Peyer's patch (tissue), 4 donors: ENCODE measurements at regions not wholly inside any gene's neighbourhood (a gene's known extent, or its start where the extent isn't known, plus 50 kb on each side); places are given as distances from the start of the nearest gene placed in this dataset.
"Not testable (repeated sequence)": the region's sequence is repeated elsewhere in the genome, so short reads cannot be mapped to it uniquely, and the experiment has no call there.

Experiments
- DNase-seq, 3 donors: peaks; one replicate each; pipeline ENCODE4 v3.0.0-alpha.2; 2017 to 2019
- H3K27ac ChIP-seq, 4 donors: fragments of 200-600 bp; sonication (generic); one replicate each; pipeline ENCODE4 v1.5.1; 2016 to 2019
- H3K27me3 ChIP-seq, 2 donors: fragments of 200-600 bp; sonication (generic); one replicate each; pipeline ENCODE4 v1.5.1; 2019
- H3K36me3 ChIP-seq, 3 donors: fragments of 200-600 bp; sonication (generic); one replicate each; pipeline ENCODE4 v1.5.1; 2016 to 2019
- H3K4me1 ChIP-seq, 4 donors: fragments of 200-600 bp; sonication (generic); one replicate each; pipeline ENCODE4 v1.5.1; 2016 to 2019
- H3K4me3 ChIP-seq, 4 donors: fragments of 200-600 bp; sonication (generic); 1 replicate in 3 of 4; 2 replicates in 1 of 4; pipeline ENCODE4 v1.5.1; 2016 to 2019; ENCODE audit warnings: mild to moderate bottlenecking in 1 of 4
- H3K9me3 ChIP-seq, 4 donors: fragments of 200-600 bp; sonication (generic); one replicate each; pipeline ENCODE4 v1.5.1; 2016 to 2019; ENCODE audit warnings: mild to moderate bottlenecking in 1 of 4
- POLR2A ChIP-seq, 2 donors: fragments of 450-650 bp; IDR thresholded peaks; one replicate each; pipeline ENCODE4 v1.5.1; 2017; ENCODE audit warnings: antibody characterized with exemption in 2 of 2, mild to moderate bottlenecking in 2 of 2, moderate library complexity in 2 of 2
- TF ChIP-seq, protein P1 (sequence below), 6 experiments: fragments of 450-650 bp in 4 of 6; fragments of 200-600 bp in 2 of 6; sonication (generic) in 1 of 6; IDR thresholded peaks; one replicate each; pipeline ENCODE4 v1.5.1; 2017 to 2019; ENCODE audit warnings: antibody characterized with exemption in 6 of 6, mild to moderate bottlenecking in 3 of 6, moderate library complexity in 1 of 6

DNA sequence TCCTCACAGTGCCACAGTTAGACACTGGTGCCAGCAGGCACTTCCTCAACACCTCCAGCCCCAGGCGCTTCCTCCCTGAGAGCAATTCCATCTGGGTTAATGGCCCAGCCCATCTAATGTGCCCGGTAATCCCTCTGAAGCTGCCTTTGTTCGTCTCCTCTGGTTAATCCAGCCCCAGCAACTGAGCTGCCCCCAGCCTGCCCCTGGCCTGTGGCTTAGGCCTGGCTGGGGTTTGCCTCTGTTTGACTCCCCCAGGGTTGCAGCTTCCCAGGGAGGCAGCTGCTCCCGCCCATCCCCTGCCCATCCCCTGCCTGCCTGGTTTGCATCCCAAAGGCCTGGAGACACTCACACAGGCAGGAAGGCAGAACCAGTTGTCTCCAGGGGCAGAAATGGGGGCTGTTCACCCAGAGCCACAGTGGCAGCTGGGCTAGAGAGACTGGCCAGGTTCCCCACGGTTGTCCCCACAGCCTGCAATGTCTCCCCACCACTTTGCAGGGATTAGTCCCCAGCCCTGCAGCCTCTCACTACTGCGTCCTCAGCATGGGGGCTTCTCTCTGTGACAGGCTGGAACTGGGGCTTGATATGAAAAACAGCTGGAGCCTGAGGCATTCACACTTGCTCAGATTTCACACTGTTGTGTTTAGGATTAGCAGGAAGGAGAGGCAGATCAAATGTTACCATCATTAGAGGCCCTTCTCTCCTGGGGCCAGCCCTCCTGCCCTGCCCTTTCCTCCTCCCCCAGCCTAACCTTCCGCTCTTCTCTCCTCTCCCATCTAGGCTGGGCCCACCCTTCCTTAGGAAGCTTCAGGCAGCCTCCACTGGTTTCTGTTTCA lies 120.2 kb downstream of the TLR5 start:
- H3K9me3 ChIP-seq = no peaks in the 10 kb centered on the region
- H3K27me3 ChIP-seq = no peaks in the 10 kb centered on the region
- no peak for DNase-seq
- no peaks in the 10 kb centered on the region for H3K4me1 ChIP-seq
- no peak for TF ChIP-seq POLR2A (IDR thresholded peaks at IDR 0.05)
- TF ChIP-seq, protein P1, sequence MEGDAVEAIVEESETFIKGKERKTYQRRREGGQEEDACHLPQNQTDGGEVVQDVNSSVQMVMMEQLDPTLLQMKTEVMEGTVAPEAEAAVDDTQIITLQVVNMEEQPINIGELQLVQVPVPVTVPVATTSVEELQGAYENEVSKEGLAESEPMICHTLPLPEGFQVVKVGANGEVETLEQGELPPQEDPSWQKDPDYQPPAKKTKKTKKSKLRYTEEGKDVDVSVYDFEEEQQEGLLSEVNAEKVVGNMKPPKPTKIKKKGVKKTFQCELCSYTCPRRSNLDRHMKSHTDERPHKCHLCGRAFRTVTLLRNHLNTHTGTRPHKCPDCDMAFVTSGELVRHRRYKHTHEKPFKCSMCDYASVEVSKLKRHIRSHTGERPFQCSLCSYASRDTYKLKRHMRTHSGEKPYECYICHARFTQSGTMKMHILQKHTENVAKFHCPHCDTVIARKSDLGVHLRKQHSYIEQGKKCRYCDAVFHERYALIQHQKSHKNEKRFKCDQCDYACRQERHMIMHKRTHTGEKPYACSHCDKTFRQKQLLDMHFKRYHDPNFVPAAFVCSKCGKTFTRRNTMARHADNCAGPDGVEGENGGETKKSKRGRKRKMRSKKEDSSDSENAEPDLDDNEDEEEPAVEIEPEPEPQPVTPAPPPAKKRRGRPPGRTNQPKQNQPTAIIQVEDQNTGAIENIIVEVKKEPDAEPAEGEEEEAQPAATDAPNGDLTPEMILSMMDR (IDR thresholded peaks at IDR 0.05) = no peak
- no peak overlapping the region for H3K27ac ChIP-seq
- H3K36me3 ChIP-seq = no peaks in the 10 kb centered on the region
- H3K4me3 ChIP-seq = no peak overlapping the region

DNA sequence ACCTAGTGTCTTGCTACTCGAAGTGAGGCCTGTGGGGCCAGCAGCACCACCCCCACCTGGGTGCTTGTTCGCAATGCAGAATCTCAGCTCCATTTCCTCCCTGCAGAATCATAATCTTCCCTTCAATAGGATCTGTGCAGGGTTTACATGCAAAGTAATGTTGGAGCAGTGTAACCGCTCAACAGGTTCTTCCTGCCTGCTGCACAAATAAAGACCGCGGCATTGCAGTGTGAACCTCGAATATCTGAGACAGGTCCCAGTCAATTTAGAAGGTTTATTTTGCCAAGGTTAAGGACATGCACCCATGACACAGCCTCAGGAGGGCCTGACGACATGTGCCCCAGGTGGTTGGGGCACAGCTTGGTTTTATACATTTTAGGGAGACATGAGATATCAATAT lies 119.2 kb downstream of the TLR5 start:
- Histone ChIP-seq H3K9me3 (no peaks in the 10 kb centered on the region), H3K4me3 (no peak overlapping the region), H3K4me1 (no peaks in the 10 kb centered on the region), H3K27ac (no peak overlapping the region), H3K36me3 (no peaks in the 10 kb centered on the region), H3K27me3 (no peaks in the 10 kb centered on the region)
- no peak for DNase-seq
- TF ChIP-seq, protein P1 (IDR thresholded peaks at IDR 0.05) = no peak
- TF ChIP-seq POLR2A (IDR thresholded peaks at IDR 0.05) = no peak

DNA sequence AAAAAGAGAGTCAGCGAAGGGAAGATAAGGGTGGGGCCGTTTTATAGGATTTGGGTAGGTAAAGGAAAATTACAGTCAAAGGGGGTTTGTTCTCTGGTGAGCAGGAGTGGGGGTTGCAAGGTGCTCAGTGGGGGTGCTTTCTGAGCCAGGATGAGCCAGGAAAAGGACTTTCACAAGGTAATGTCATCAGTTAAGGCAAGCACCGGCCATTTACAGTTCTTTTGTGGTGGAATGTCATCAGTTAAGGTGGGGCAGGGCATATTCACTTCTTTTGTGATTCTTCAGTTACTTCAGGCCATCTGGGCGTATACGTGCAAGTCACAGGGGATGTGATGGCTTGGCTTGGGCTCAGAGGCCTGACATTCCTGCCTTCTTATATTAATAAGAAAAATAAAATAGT lies 118.6 kb downstream of the TLR5 start:
- DNase-seq, H3K27me3 ChIP-seq, H3K4me1 ChIP-seq, H3K9me3 ChIP-seq, H3K36me3 ChIP-seq, H3K27ac ChIP-seq, H3K4me3 ChIP-seq: not testable (repeated sequence)

DNA sequence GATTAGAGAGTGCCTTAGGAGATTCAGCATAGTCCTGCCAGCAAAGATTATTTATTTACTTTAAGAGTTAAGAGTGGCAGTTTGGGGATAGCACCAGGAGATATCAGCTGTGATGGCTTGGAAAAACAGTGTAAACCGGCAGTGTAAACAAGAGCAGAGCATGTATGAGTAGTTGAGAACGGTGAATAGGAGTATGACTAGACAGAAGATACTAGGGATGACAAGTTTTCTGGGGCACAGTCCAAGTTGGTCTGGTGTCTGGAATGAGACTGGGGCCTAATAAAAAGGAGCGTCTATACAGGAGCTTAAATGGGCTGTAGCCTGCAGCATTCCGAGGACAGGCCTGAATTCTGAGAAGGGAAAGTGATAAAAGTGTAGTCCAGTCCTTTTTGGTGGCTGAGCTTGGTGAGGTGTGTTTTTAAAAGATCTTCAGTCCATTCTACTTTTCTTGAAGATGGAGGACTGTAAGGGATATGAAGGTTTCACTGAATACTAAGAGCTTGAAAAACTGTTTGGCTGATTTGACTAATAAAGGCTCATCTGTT lies 117.8 kb downstream of the TLR5 start:
- H3K27ac ChIP-seq = not testable (repeated sequence)

DNA sequence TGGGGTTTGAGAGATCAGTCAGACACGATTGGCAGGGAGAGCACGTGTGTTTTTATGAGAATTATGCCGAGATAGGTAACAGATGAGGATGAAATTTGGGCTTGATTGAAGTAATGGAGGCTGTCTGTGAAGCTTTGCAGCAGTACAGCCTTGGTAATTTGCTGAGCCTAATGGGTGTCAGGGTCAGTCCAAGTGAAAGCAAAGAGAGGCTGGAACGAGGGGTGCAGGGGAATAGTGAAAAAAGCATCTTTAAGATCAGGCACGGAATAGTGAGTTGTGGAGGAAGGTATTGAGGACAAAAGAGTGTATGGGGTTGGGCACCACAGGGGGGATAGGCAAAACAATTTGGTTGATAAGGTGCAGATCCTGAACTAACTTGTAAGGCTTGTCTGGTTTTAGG lies 116.4 kb downstream of the TLR5 start:
- not testable (repeated sequence) for H3K4me3 ChIP-seq, DNase-seq, H3K36me3 ChIP-seq, H3K9me3 ChIP-seq, H3K4me1 ChIP-seq, H3K27me3 ChIP-seq, H3K27ac ChIP-seq

More for the DNA sequence above, 117.8 kb downstream of the TLR5 start:
- H3K27me3 ChIP-seq, DNase-seq, H3K36me3 ChIP-seq, H3K4me3 ChIP-seq, H3K4me1 ChIP-seq, H3K9me3 ChIP-seq: not testable (repeated sequence)

DNA sequence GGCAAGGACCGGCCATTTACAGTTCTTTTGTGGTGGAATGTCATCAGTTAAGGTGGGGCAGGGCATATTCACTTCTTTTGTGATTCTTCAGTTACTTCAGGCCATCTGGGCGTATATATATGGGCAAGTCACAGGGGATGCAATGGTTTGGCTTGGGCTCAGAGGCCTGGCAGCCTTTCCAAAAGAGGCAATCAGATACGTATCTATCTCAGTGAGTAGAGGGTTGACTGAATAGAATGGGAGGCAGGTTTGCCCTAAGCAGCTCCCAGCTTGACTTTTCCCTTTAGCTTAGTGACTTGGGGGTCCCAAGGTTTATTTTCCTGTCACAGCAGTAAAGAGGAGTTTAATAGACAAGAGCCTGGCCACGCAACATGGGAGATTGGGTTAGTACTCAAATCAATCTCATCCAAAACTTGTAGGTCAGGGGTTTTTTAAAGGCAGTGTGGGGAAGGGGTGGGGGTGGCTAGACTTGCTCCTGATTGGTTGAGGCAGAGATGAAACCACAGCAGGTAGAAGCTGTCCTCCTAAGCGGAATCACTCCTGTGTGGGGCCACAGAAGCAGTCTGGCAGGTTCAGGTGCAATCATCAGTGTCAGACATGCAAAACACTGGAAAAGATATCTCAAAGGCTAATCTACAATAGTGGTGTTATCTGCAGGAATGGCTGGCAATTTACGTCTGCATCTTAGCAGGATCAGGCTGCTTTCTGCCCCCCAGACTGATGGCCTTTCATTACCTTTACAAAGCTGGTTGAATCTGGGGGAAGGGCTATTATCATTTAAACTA lies 112.9 kb downstream of the TLR5 start:
- H3K4me1 ChIP-seq = no peaks in the 10 kb centered on the region
- no peak overlapping the region for H3K27ac ChIP-seq
- H3K36me3 ChIP-seq = no peaks in the 10 kb centered on the region
- no peaks in the 10 kb centered on the region for H3K9me3 ChIP-seq
- no peak overlapping the region for H3K4me3 ChIP-seq
- no peak for DNase-seq
- no peak for TF ChIP-seq POLR2A (IDR thresholded peaks at IDR 0.05)
- TF ChIP-seq, protein P1 (IDR thresholded peaks at IDR 0.05) = no peak
- H3K27me3 ChIP-seq = no peaks in the 10 kb centered on the region

DNA sequence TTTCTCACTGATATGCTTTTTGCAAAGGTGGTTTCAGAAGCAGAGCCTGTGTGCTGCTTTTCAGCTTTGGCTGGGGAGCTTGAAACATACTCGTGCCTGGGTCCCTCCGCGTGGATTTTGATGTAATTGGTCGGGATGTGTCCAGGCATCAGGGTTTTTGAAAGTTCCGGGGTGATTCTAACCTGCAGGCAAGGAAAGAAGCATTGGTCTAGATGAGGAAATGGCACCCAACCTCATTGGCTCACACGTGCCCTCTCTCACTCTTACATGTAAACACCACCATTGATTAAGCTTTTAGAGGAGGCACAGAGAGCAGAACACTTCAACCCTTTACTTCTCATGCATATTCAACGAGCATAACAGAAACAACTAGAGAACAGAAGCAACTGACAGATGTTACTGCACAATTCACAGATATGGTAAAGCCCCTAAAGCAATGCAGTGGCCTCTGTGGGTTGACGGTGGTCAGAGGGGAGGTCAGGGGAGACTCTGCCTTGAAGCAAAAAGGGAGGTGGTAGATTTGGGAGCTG lies 112.1 kb downstream of the TLR5 start:
- no peaks in the 10 kb centered on the region for H3K27me3 ChIP-seq
- H3K9me3 ChIP-seq = no peaks in the 10 kb centered on the region
- no peaks in the 10 kb centered on the region for H3K36me3 ChIP-seq
- no peak for DNase-seq
- H3K27ac ChIP-seq = no peak overlapping the region
- H3K4me1 ChIP-seq = no peaks in the 10 kb centered on the region
- TF ChIP-seq POLR2A (IDR thresholded peaks at IDR 0.05) = no peak
- TF ChIP-seq, protein P1 (IDR thresholded peaks at IDR 0.05) = no peak
- no peak overlapping the region for H3K4me3 ChIP-seq
